Mammary epithelial cell (primary cell): ENCODE measurements at regions not wholly inside any gene's neighbourhood (a gene's known extent, or its start where the extent isn't known, plus 50 kb on each side); places are given as distances from the start of the nearest gene placed in this dataset.

ENCODE experiments used
- CTCF ChIP-seq, 2 donors: IDR thresholded peaks in 1 of 2; conservative IDR thresholded peaks in 1 of 2; 2 replicates each; pipeline ENCODE4 v1.5.1; 2011 to 2012; ENCODE audit warnings: inconsistent platforms in 2 of 2, low read length in 2 of 2, mild to moderate bottlenecking in 2 of 2, control low read depth in 1 of 2, low read depth in 1 of 2; ENCODE audit not compliant: insufficient read depth in 1 of 2; ENCODE audit errors: extremely low read depth in 1 of 2
- EZH2 ChIP-seq: IDR thresholded peaks from 2 replicates; pipeline ENCODE4 v1.6.1; 2012; ENCODE audit warnings: low read length, inconsistent platforms, borderline replicate concordance

- TF ChIP-seq CTCF (conservative IDR thresholded peaks at IDR 0.05 in 1 of 2, IDR thresholded peaks at IDR 0.05 in 1 of 2; ENCODE audit: extremely low read depth in 1 of 2, insufficient read depth in 1 of 2, low read depth in 1 of 2, low read length in 2 of 2): no peak
- TF ChIP-seq EZH2: no peak
These were observed 280.0 kb downstream of the SOX4 start for GRCh38 chr6:21873562-21873961.
